ENCODE measurements at regions not wholly inside any gene's neighbourhood (a gene's known extent, or its start where the extent isn't known, plus 50 kb on each side); places are given as distances from the start of the nearest gene placed in this dataset.

DNA sequence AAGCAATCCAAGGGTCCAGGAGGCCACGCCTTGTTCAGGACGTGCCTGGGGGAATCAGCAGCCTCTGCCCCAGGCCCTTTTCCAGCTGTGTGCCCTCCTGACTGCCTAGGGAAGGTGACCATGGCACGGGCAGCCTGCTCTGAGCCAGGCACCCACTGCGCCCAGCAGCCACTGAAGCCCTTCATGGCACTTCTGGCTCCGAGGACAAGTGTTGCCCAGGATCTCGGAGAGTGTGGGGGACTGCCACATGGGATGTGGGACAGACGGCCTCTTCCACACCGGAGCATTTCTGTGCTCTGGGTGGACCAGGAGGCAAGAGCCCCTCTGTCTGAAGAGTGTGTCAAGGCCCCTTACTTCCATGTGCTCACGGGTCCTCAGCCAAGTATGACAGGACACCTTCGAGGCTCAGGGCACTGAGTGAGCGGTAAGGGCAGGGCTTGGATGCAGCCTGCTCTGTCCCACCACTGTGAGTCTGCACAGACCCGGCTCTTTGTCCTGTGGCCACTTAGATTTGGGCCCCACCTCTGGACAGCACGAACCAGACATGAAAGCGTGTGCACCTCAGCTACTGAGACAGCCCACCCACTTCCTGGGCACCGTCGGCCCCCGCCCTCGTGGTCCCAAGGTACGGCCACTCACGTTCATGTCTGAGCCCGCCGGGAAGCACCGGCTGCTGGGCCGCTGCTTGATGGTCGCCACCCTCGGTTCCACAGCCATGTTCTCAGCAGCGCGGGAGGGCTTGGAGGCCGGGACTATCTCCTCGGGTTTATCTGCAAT, 93.6 kb downstream of the CTTN start:
- TF ChIP-seq ELF1 (tag; IDR thresholded peaks at IDR 0.05) (no peak), ESRRA (IDR thresholded peaks at IDR 0.05; ENCODE audit: borderline replicate concordance, low read depth) (no peak), TAF7 (tag; IDR thresholded peaks at IDR 0.05) (no peak), SP1 (CRISPR knock-in tag; IDR thresholded peaks at IDR 0.05) (no peak), UBTF (IDR thresholded peaks at IDR 0.05; ENCODE audit: borderline replicate concordance in 1 of 2, low read depth in 2 of 2, low read length in 2 of 2) (no peak), RB1 (IDR thresholded peaks at IDR 0.05; ENCODE audit: low read depth) (no peak), GATAD2A (IDR thresholded peaks at IDR 0.05) (no peak), CTCF (IDR thresholded peaks at IDR 0.05 in 2 of 3, conservative IDR thresholded peaks at IDR 0.05 in 1 of 3; ENCODE audit: insufficient read depth in 2 of 3, low read depth in 1 of 3, low read length in 3 of 3) (no peak), KLF16 (IDR thresholded peaks at IDR 0.05) (no peak)

All from K562 (cell line).